Suprapubic skin (tissue), 4 donors: ENCODE measurements at regions not wholly inside any gene's neighbourhood (a gene's known extent, or its start where the extent isn't known, plus 50 kb on each side); places are given as distances from the start of the nearest gene placed in this dataset.
"Not testable (repeated sequence)": the region's sequence is repeated elsewhere in the genome, so short reads cannot be mapped to it uniquely, and the experiment has no call there.

ENCODE experiments used
- DNase-seq, 2 donors: peaks; one replicate each; pipeline ENCODE4 v3.0.0-alpha.2; 2019; ENCODE audit warnings: low spot score in 2 of 2
- H3K27ac ChIP-seq: fragments of 200-600 bp; sonication (generic); one replicate; pipeline ENCODE4 v1.5.1; 2019
- H3K27me3 ChIP-seq: fragments of 200-600 bp; sonication (generic); one replicate; pipeline ENCODE4 v1.5.1; 2019
- H3K36me3 ChIP-seq: fragments of 200-600 bp; sonication (generic); one replicate; pipeline ENCODE4 v1.5.1; 2019
- H3K4me1 ChIP-seq: fragments of 200-600 bp; sonication (generic); one replicate; pipeline ENCODE4 v1.5.1; 2019
- H3K4me3 ChIP-seq: fragments of 200-600 bp; sonication (generic); one replicate; pipeline ENCODE4 v1.5.1; 2019; ENCODE audit warnings: mild to moderate bottlenecking
- H3K9me3 ChIP-seq: fragments of 200-600 bp; sonication (generic); one replicate; pipeline ENCODE4 v1.5.1; 2019
- EP300 ChIP-seq: sonication (generic); formaldehyde crosslinking; IDR thresholded peaks from one replicate; pipeline ENCODE4 v1.6.1; 2017; ENCODE audit warnings: antibody characterized with exemption
- POLR2A ChIP-seq, 2 donors: fragments of 450-650 bp; IDR thresholded peaks; one replicate each; pipeline ENCODE4 v1.6.1; 2017; ENCODE audit warnings: antibody characterized with exemption in 2 of 2, mild to moderate bottlenecking in 2 of 2, moderate library complexity in 2 of 2
- POLR2AphosphoS5 ChIP-seq, 3 donors: sonication (generic); formaldehyde crosslinking; IDR thresholded peaks; one replicate each; pipeline ENCODE4 v1.6.1; 2017; ENCODE audit warnings: antibody characterized with exemption in 3 of 3
- WGBS: methylation state at CpG from one replicate; pipeline ENCODE4 v1.1.5; 2018; 5-methylcytosine and 5-hydroxymethylcytosine counted together
- TF ChIP-seq, protein P1 (sequence below), 2 donors: fragments of 200-600 bp in 1 of 2; fragments of 450-650 bp in 1 of 2; sonication (generic) in 1 of 2; IDR thresholded peaks; one replicate each; pipeline ENCODE4 v1.5.1; 2016 to 2019; ENCODE audit warnings: antibody characterized with exemption in 2 of 2, mild to moderate bottlenecking in 1 of 2, moderate library complexity in 1 of 2

- Histone ChIP-seq H3K27me3 (no peaks in the 10 kb centered on the region), H3K36me3 (no peaks in the 10 kb centered on the region), H3K4me3 (no peak overlapping the region), H3K9me3 (no peaks in the 10 kb centered on the region), H3K27ac (no peak overlapping the region), H3K4me1 (no peaks in the 10 kb centered on the region)
- DNase-seq: no peak
- TF ChIP-seq POLR2A (IDR thresholded peaks at IDR 0.05): no peak
- TF ChIP-seq, protein P1, sequence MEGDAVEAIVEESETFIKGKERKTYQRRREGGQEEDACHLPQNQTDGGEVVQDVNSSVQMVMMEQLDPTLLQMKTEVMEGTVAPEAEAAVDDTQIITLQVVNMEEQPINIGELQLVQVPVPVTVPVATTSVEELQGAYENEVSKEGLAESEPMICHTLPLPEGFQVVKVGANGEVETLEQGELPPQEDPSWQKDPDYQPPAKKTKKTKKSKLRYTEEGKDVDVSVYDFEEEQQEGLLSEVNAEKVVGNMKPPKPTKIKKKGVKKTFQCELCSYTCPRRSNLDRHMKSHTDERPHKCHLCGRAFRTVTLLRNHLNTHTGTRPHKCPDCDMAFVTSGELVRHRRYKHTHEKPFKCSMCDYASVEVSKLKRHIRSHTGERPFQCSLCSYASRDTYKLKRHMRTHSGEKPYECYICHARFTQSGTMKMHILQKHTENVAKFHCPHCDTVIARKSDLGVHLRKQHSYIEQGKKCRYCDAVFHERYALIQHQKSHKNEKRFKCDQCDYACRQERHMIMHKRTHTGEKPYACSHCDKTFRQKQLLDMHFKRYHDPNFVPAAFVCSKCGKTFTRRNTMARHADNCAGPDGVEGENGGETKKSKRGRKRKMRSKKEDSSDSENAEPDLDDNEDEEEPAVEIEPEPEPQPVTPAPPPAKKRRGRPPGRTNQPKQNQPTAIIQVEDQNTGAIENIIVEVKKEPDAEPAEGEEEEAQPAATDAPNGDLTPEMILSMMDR (IDR thresholded peaks at IDR 0.05): no peak
- TF ChIP-seq POLR2AphosphoS5 (IDR thresholded peaks at IDR 0.05): no peak
- 78% methylated on average over 2 of the region's 2 CpGs for WGBS
Observed at GRCh38 chr14:87380054-87380453, 612.9 kb downstream of the GALC start.

DNA sequence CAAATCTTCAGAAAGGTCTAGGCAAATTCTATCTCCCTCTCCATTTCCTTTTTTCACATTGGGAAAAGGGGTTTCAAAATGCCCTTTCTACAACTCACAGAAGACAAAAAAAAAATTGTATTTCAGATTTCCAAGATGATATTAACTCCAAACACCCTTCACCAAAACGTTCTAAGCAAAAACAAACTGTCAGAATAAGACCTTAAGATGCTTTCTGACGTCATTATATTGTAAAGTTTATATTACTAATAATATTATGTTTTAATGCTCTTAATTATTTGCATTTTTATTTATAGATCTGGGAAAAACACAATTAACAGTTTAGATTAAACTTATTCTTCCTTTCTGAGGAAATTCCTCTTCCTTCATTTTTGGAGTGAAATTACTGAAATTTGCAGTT is 624.2 kb downstream of the GALC start:
- TF ChIP-seq EP300 (no peak), POLR2A (IDR thresholded peaks at IDR 0.05) (no peak), POLR2AphosphoS5 (IDR thresholded peaks at IDR 0.05) (no peak)
- TF ChIP-seq, protein P1 (IDR thresholded peaks at IDR 0.05): no peak
- no peaks in the 10 kb centered on the region for H3K27me3 ChIP-seq
- H3K27ac ChIP-seq: no peak overlapping the region
- WGBS: 71% methylated on average over 2 of the region's 2 CpGs
- no peaks in the 10 kb centered on the region for H3K36me3 ChIP-seq
- no peak overlapping the region for H3K4me3 ChIP-seq
- DNase-seq: no peak
- H3K9me3 ChIP-seq: no peaks in the 10 kb centered on the region
- no peaks in the 10 kb centered on the region for H3K4me1 ChIP-seq

DNA sequence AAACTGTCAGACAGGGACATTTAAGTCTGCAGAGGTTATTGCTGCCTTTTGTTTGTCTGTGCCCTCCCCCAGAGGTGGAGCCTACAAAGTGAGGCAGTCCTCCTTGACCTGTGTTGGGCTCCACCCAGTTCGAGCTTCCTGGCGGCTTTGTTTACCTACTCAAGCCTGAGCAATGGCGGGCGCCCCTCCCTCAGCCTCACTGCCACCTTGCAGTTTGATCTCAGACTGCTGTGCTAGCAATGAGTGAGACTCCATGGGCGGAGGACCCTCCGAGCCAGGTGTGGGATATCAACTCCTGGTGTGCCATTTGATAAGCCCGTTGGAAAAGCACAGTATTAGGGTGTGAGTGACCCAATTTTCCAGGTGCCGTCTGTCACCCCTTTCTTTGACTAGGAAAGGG is 632.7 kb downstream of the GALC start:
- H3K27ac ChIP-seq, H3K27me3 ChIP-seq, H3K4me3 ChIP-seq, H3K36me3 ChIP-seq, H3K9me3 ChIP-seq, DNase-seq, H3K4me1 ChIP-seq: not testable (repeated sequence)
- WGBS: 88% methylated on average over 7 of the region's 8 CpGs

DNA sequence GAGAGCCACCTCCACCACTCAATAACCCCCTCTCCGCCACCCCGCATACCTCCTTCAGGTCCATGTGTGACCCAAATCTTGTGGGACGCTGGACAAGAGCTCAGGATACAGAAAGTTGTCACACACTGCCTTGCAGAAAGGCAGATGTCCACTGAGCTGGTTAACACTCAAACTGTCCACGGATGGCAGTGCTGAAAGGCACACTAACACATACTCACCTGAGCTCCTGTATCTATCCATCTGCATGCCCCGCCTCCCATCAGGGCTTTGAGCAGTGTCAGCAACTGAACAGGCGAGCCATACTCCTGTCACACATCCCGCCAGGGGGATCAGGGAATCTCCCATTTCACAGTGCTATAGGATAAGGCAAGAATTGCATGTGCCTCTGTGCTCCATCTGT is 642.0 kb downstream of the GALC start:
- TF ChIP-seq, protein P1 (IDR thresholded peaks at IDR 0.05): no peak
- no peak for TF ChIP-seq POLR2A (IDR thresholded peaks at IDR 0.05)
- TF ChIP-seq POLR2AphosphoS5 (IDR thresholded peaks at IDR 0.05): no peak
- TF ChIP-seq EP300: no peak
- Histone ChIP-seq H3K27me3 (no peaks in the 10 kb centered on the region), H3K9me3 (no peaks in the 10 kb centered on the region), H3K36me3 (no peaks in the 10 kb centered on the region), H3K4me1 (no peaks in the 10 kb centered on the region), H3K4me3 (no peak overlapping the region), H3K27ac (no peak overlapping the region)
- DNase-seq: no peak
- WGBS: 74% methylated on average over 7 of the region's 7 CpGs

- Histone ChIP-seq H3K27me3 (no peaks in the 10 kb centered on the region), H3K4me1 (no peaks in the 10 kb centered on the region), H3K27ac (no peak overlapping the region), H3K9me3 (no peaks in the 10 kb centered on the region), H3K36me3 (no peaks in the 10 kb centered on the region), H3K4me3 (no peak overlapping the region)
- 95% methylated on average over 3 of the region's 3 CpGs for WGBS
- TF ChIP-seq, protein P1 (IDR thresholded peaks at IDR 0.05): no peak
- TF ChIP-seq POLR2AphosphoS5 (IDR thresholded peaks at IDR 0.05): no peak
- TF ChIP-seq POLR2A (IDR thresholded peaks at IDR 0.05): no peak
- no peak for TF ChIP-seq EP300
- no peak for DNase-seq
Observed at GRCh38 chr14:87349921-87350320, 643.1 kb downstream of the GALC start.

- TF ChIP-seq, protein P1 (IDR thresholded peaks at IDR 0.05): no peak
- TF ChIP-seq POLR2AphosphoS5 (IDR thresholded peaks at IDR 0.05) (no peak), EP300 (no peak), POLR2A (IDR thresholded peaks at IDR 0.05) (no peak)
- Histone ChIP-seq H3K27ac (no peak overlapping the region), H3K9me3 (no peaks in the 10 kb centered on the region), H3K4me3 (no peak overlapping the region), H3K27me3 (no peaks in the 10 kb centered on the region), H3K4me1 (no peaks in the 10 kb centered on the region), H3K36me3 (no peaks in the 10 kb centered on the region)
- DNase-seq: no peak
- WGBS: 79% methylated on average over 3 of the region's 3 CpGs
Observed at GRCh38 chr14:87343652-87344051, 649.3 kb downstream of the GALC start.
